ENCODE measurements at regions not wholly inside any gene's neighbourhood (a gene's known extent, or its start where the extent isn't known, plus 50 kb on each side); places are given as distances from the start of the nearest gene placed in this dataset.

GRCh38 chr3:55337641-55338180 is 149.4 kb downstream of the WNT5A start:
- CTCF ChIA-PET = interaction anchor here (1.3 to 1.6 kb wide), 2 partner anchors 10 kb away, joined by 3 to 5 read pairs; no protein-coding TSS in a partner anchor
- TF ChIP-seq, protein P1, sequence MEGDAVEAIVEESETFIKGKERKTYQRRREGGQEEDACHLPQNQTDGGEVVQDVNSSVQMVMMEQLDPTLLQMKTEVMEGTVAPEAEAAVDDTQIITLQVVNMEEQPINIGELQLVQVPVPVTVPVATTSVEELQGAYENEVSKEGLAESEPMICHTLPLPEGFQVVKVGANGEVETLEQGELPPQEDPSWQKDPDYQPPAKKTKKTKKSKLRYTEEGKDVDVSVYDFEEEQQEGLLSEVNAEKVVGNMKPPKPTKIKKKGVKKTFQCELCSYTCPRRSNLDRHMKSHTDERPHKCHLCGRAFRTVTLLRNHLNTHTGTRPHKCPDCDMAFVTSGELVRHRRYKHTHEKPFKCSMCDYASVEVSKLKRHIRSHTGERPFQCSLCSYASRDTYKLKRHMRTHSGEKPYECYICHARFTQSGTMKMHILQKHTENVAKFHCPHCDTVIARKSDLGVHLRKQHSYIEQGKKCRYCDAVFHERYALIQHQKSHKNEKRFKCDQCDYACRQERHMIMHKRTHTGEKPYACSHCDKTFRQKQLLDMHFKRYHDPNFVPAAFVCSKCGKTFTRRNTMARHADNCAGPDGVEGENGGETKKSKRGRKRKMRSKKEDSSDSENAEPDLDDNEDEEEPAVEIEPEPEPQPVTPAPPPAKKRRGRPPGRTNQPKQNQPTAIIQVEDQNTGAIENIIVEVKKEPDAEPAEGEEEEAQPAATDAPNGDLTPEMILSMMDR (IDR thresholded peaks at IDR 0.05; ENCODE audit: control extremely low read depth, extremely low read depth, low read depth, missing control alignments) = no peak
- no peak for DNase-seq (ENCODE audit: extremely low spot score)
- POLR2A ChIA-PET = no interaction called here

- TF ChIP-seq, protein P1 (IDR thresholded peaks at IDR 0.05; ENCODE audit: control extremely low read depth, extremely low read depth, low read depth, missing control alignments) = no peak
- DNase-seq (ENCODE audit: extremely low spot score) = no peak
- ChIA-PET POLR2A (no interaction called here), CTCF (no interaction called here)
Observed at GRCh38 chr3:55333923-55334322, 153.2 kb downstream of the WNT5A start.

DNA sequence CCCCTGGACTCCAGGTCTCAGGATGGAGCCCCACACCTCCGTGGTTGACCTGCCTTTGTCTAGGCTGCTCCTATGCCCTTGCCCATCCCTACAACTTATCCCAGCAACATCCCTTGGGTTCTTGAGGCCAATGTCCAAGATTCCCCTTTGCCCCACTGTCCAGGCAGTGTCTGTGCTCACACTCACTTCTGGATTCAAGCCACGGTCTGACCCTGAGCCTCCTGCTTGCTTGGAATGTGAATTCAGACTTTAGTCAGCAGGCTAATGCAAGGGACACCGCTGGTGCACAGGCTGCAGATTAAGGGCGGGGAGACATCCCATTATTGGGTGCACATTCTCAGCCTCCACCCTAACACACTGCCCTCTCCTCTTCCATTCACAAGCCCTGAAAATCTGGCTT is 154.1 kb downstream of the WNT5A start:
- TF ChIP-seq, protein P1 (IDR thresholded peaks at IDR 0.05; ENCODE audit: control extremely low read depth, extremely low read depth, low read depth, missing control alignments) = no peak
- no peak for DNase-seq (ENCODE audit: extremely low spot score)
- CTCF ChIA-PET = no interaction called here
- POLR2A ChIA-PET = no interaction called here

DNA sequence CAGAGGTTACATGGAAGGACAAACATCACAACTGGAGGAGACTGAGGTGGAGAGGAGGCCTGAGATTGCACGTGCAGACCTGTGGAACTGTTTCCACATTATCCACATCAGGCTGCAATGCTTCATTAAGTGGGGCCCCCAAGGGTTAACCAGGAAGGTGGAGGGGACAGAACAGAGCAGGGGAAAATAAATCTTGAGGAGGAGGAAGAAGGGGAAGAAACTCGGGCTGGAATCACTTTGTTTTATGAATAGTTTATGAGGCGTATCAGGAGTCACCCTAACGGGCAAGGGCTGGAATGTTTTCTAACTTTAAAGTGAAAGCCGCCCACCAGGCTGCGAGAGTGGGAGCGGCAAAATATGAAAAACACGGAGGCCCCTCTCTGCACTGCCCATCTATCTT is 154.9 kb downstream of the WNT5A start:
- TF ChIP-seq, protein P1 (IDR thresholded peaks at IDR 0.05; ENCODE audit: control extremely low read depth, extremely low read depth, low read depth, missing control alignments) = no peak
- ChIA-PET POLR2A (no interaction called here), CTCF (no interaction called here)
- DNase-seq (ENCODE audit: extremely low spot score) = no peak

- CTCF ChIA-PET = no interaction called here
- POLR2A ChIA-PET = no interaction called here
- DNase-seq (ENCODE audit: extremely low spot score) = no peak
- TF ChIP-seq, protein P1 (IDR thresholded peaks at IDR 0.05; ENCODE audit: control extremely low read depth, extremely low read depth, low read depth, missing control alignments) = no peak
Observed at GRCh38 chr3:55331524-55331923, 155.6 kb downstream of the WNT5A start.

- CTCF ChIA-PET = no interaction called here
Observed at GRCh38 chr3:55330756-55331155, 156.3 kb downstream of the WNT5A start.

More at GRCh38 chr3:55330756-55331155, 156.3 kb downstream of the WNT5A start:
- no peak for DNase-seq (ENCODE audit: extremely low spot score)
- POLR2A ChIA-PET = no interaction called here
- TF ChIP-seq, protein P1 (IDR thresholded peaks at IDR 0.05; ENCODE audit: control extremely low read depth, extremely low read depth, low read depth, missing control alignments) = no peak
